ENCODE measurements at regions not wholly inside any gene's neighbourhood (a gene's known extent, or its start where the extent isn't known, plus 50 kb on each side); places are given as distances from the start of the nearest gene placed in this dataset.

DNA sequence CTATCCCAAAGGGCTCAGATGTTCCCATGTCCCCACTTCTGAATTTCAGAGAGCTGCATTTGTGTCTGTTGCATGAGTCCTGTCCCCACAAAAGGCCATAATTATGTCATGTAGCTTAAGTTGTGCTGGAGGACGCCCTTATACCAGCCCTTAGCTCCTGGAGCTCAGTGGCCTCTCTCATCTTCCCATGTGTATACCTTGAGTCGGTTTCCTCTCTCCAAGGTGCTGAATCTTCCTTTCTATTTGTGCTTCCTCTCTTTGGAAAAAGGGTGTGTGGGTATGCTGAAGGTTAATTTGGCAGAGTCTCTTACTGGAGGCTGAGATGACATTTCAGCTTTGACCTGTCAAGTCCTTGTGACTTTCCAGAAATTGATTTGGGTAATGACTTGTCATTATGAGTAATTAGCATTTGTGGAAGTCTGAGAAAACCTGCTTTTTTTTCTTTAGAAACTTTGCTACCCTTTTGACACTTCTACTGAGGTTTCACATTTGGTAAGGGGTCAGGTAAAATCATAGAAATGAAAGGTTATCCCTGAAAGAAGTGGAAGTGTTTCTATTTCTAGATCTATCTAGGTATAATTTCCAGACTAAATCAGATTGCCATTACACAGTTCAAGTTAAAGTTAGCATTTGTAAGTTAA lies 185.4 kb downstream of the ABCC12 start:
- TF ChIP-seq POLR2A (IDR thresholded peaks at IDR 0.05) = no peak
- TF ChIP-seq, protein P1, sequence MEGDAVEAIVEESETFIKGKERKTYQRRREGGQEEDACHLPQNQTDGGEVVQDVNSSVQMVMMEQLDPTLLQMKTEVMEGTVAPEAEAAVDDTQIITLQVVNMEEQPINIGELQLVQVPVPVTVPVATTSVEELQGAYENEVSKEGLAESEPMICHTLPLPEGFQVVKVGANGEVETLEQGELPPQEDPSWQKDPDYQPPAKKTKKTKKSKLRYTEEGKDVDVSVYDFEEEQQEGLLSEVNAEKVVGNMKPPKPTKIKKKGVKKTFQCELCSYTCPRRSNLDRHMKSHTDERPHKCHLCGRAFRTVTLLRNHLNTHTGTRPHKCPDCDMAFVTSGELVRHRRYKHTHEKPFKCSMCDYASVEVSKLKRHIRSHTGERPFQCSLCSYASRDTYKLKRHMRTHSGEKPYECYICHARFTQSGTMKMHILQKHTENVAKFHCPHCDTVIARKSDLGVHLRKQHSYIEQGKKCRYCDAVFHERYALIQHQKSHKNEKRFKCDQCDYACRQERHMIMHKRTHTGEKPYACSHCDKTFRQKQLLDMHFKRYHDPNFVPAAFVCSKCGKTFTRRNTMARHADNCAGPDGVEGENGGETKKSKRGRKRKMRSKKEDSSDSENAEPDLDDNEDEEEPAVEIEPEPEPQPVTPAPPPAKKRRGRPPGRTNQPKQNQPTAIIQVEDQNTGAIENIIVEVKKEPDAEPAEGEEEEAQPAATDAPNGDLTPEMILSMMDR (IDR thresholded peaks at IDR 0.05) = no peak
- TF ChIP-seq POLR2AphosphoS5 (IDR thresholded peaks at IDR 0.05) = no peak
